ENCODE measurements at regions not wholly inside any gene's neighbourhood (a gene's known extent, or its start where the extent isn't known, plus 50 kb on each side); places are given as distances from the start of the nearest gene placed in this dataset.

- H3K27me3 ChIP-seq, result no peaks in the 10 kb centered on the region
- H3K36me3 ChIP-seq, result no peaks in the 10 kb centered on the region
- TF ChIP-seq CTCF (IDR thresholded peaks at IDR 0.05) (no peak), POLR2A (IDR thresholded peaks at IDR 0.05) (no peak)
- H3K4me1 ChIP-seq, result no peaks in the 10 kb centered on the region
- no peaks in the 10 kb centered on the region for H3K9me3 ChIP-seq
- no peak for DNase-seq
- no peak overlapping the region for H3K27ac ChIP-seq
- H3K4me3 ChIP-seq, result no peak overlapping the region
These were observed 1384.2 kb downstream of the CDH11 start for GRCh38 chr16:63737633-63738032.

GRCh38 chr16:63735456-63735855 is 1386.4 kb downstream of the CDH11 start:
- Histone ChIP-seq H3K27ac (no peak overlapping the region), H3K36me3 (no peaks in the 10 kb centered on the region), H3K27me3 (no peaks in the 10 kb centered on the region), H3K9me3 (no peaks in the 10 kb centered on the region), H3K4me1 (no peaks in the 10 kb centered on the region), H3K4me3 (no peak overlapping the region)
- TF ChIP-seq POLR2A (IDR thresholded peaks at IDR 0.05), result no peak
- no peak for TF ChIP-seq CTCF (IDR thresholded peaks at IDR 0.05)
- no peak for DNase-seq

GRCh38 chr16:63720848-63721247 is 1401.0 kb downstream of the CDH11 start:
- H3K9me3 ChIP-seq, result no peaks in the 10 kb centered on the region
- H3K27ac ChIP-seq, result no peak overlapping the region
- no peak for DNase-seq
- H3K4me3 ChIP-seq, result no peak overlapping the region
- H3K4me1 ChIP-seq, result no peaks in the 10 kb centered on the region
- TF ChIP-seq POLR2A (IDR thresholded peaks at IDR 0.05), result no peak
- peak in 1 of 6 experiments; percentile 7 for TF ChIP-seq CTCF (IDR thresholded peaks at IDR 0.05)
- H3K36me3 ChIP-seq, result no peaks in the 10 kb centered on the region
- no peaks in the 10 kb centered on the region for H3K27me3 ChIP-seq

- no peak overlapping the region for H3K4me3 ChIP-seq
- DNase-seq, result peak in 1 of 3 donors; percentile 51
- H3K27me3 ChIP-seq, result no peaks in the 10 kb centered on the region
- TF ChIP-seq POLR2A (IDR thresholded peaks at IDR 0.05) (no peak), CTCF (IDR thresholded peaks at IDR 0.05) (no peak)
- H3K36me3 ChIP-seq, result no peaks in the 10 kb centered on the region
- peak overlapping the region in 1 of 4 donors; percentile 41 for H3K27ac ChIP-seq
- H3K4me1 ChIP-seq, result no peaks in the 10 kb centered on the region
- no peaks in the 10 kb centered on the region for H3K9me3 ChIP-seq
These were observed 1401.9 kb downstream of the CDH11 start for GRCh38 chr16:63719926-63720325.

GRCh38 chr16:63717806-63718205 is 1404.1 kb downstream of the CDH11 start:
- DNase-seq, result no peak
- Histone ChIP-seq H3K4me3 (no peak overlapping the region), H3K4me1 (no peaks in the 10 kb centered on the region), H3K27me3 (no peaks in the 10 kb centered on the region), H3K36me3 (no peaks in the 10 kb centered on the region), H3K27ac (no peak overlapping the region), H3K9me3 (no peaks in the 10 kb centered on the region)
- TF ChIP-seq CTCF (IDR thresholded peaks at IDR 0.05), result no peak
- no peak for TF ChIP-seq POLR2A (IDR thresholded peaks at IDR 0.05)

GRCh38 chr16:63714876-63715275 is 1407.0 kb downstream of the CDH11 start:
- Histone ChIP-seq H3K4me1 (no peaks in the 10 kb centered on the region), H3K27ac (no peak overlapping the region), H3K36me3 (no peaks in the 10 kb centered on the region), H3K27me3 (no peaks in the 10 kb centered on the region), H3K4me3 (no peak overlapping the region), H3K9me3 (no peaks in the 10 kb centered on the region)
- TF ChIP-seq POLR2A (IDR thresholded peaks at IDR 0.05), result no peak
- TF ChIP-seq CTCF (IDR thresholded peaks at IDR 0.05), result no peak
- DNase-seq, result no peak
